ENCODE measurements at regions not wholly inside any gene's neighbourhood (a gene's known extent, or its start where the extent isn't known, plus 50 kb on each side); places are given as distances from the start of the nearest gene placed in this dataset.

DNA sequence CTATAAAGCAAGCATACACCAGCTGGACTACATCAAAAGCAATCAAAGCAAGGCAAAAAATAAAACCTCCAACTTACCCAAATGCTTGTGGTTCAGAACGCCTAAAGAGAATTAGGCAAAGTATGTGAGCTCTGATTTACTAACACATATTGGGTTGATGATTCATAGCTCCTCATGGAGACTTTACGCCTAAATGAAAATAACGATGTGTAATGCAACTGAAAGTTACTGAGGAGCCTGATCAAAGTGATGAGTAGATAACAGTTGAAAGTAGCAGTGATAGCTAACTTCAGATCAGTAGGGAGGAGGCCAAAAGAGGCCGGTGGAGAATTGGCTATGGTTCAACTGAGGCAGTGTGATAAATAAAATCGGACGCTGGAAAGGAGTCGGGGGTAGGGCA, 85.0 kb downstream of the MPP7 start:
- POLR2A ChIA-PET, result no interaction called here
- TF ChIP-seq, protein P1, sequence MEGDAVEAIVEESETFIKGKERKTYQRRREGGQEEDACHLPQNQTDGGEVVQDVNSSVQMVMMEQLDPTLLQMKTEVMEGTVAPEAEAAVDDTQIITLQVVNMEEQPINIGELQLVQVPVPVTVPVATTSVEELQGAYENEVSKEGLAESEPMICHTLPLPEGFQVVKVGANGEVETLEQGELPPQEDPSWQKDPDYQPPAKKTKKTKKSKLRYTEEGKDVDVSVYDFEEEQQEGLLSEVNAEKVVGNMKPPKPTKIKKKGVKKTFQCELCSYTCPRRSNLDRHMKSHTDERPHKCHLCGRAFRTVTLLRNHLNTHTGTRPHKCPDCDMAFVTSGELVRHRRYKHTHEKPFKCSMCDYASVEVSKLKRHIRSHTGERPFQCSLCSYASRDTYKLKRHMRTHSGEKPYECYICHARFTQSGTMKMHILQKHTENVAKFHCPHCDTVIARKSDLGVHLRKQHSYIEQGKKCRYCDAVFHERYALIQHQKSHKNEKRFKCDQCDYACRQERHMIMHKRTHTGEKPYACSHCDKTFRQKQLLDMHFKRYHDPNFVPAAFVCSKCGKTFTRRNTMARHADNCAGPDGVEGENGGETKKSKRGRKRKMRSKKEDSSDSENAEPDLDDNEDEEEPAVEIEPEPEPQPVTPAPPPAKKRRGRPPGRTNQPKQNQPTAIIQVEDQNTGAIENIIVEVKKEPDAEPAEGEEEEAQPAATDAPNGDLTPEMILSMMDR (IDR thresholded peaks at IDR 0.05; ENCODE audit: control extremely low read depth, extremely low read depth, low read depth, missing control alignments), result no peak
- DNase-seq (ENCODE audit: extremely low spot score), result no peak
- CTCF ChIA-PET, result interaction anchor here (0.6 to 1.4 kb wide), 4 partner anchors 9 to 47 kb away, joined by 3 to 6 read pairs (median 4); no protein-coding TSS in a partner anchor

DNA sequence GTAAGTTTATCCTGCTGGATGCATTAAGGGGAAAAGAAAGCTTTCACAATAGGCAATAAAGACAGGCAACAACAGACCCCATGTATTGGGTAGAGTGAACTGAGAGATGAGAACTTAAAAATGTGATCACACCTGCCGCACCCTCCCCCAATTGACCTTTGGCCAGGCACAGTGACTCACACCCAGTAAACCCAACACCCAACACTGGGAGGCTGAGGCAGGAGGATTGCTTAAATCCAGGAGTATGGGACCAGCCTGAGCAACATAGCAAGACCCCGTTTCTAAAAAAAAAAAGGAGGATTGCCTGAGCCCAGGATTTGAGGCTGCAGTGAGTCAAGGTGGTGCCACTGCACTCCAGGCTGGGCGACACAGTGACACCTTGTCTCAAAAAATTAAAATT, 86.9 kb downstream of the MPP7 start:
- no peak for DNase-seq (ENCODE audit: extremely low spot score)
- CTCF ChIA-PET, result no interaction called here
- POLR2A ChIA-PET, result no interaction called here

GRCh38 chr10:28214219-28214618, 88.6 kb downstream of the MPP7 start:
- ChIA-PET CTCF (no interaction called here), POLR2A (no interaction called here)
- TF ChIP-seq, protein P1 (IDR thresholded peaks at IDR 0.05; ENCODE audit: control extremely low read depth, extremely low read depth, low read depth, missing control alignments), result no peak
- no peak for DNase-seq (ENCODE audit: extremely low spot score)

More for the DNA sequence above, 86.9 kb downstream of the MPP7 start:
- TF ChIP-seq, protein P1 (IDR thresholded peaks at IDR 0.05; ENCODE audit: control extremely low read depth, extremely low read depth, low read depth, missing control alignments), result no peak

DNA sequence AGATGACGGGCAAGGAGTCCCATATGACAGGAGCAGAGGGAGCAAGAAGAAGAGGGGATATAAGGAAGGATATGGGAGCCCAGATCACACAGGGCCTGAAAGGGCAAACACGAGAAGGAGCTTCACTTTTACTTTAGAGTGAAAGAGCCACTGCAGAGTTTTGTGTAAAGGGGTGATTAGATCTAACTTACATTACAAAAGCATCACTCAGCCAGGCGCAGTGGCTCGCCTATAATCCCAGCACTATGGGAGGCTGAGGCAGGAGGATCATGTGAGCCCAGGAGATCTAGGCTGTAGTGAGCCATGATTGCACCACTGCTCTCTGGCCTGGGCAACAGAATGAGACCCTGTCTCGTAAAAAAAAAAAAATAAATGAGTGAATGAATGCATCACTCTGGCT, 91.1 kb downstream of the MPP7 start:
- ChIA-PET CTCF (no interaction called here), POLR2A (no interaction called here)
- no peak for DNase-seq (ENCODE audit: extremely low spot score)
- TF ChIP-seq, protein P1 (IDR thresholded peaks at IDR 0.05; ENCODE audit: control extremely low read depth, extremely low read depth, low read depth, missing control alignments), result no peak

- TF ChIP-seq, protein P1 (IDR thresholded peaks at IDR 0.05; ENCODE audit: control extremely low read depth, extremely low read depth, low read depth, missing control alignments), result no peak
- POLR2A ChIA-PET, result no interaction called here
- CTCF ChIA-PET, result no interaction called here
These were observed 95.1 kb downstream of the MPP7 start for GRCh38 chr10:28207799-28208198.

DNA sequence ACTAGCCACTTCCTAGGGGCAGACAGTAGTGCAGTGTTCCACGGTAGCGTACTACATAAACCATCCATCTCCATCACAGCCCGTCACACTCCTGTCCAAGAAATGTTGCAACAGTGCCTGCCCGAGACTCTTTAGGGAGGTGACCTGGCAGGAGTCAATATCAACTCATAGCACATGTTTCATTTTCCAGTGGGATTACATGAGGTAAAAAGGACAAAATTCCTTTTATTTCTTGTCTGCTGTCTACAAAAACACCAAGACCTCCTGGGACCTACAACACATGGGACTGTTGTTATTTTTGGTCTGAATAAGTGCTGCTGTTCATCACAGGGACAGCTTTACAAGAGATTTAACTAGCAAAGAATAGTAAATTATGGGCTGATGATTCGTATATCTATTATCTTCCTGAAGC, 99.9 kb downstream of the MPP7 start:
- ChIA-PET POLR2A (no interaction called here), CTCF (no interaction called here)
- TF ChIP-seq, protein P1 (IDR thresholded peaks at IDR 0.05; ENCODE audit: control extremely low read depth, extremely low read depth, low read depth, missing control alignments), result no peak
- DNase-seq (ENCODE audit: extremely low spot score), result no peak

More at GRCh38 chr10:28207799-28208198, 95.1 kb downstream of the MPP7 start:
- no peak for DNase-seq (ENCODE audit: extremely low spot score)

Measured in GM10248 (cell line).